SU-DHL-6 (cell line): ENCODE measurements at regions not wholly inside any gene's neighbourhood (a gene's known extent, or its start where the extent isn't known, plus 50 kb on each side); places are given as distances from the start of the nearest gene placed in this dataset.

Experiments used
- H2AFZ ChIP-seq: fragments of 200-600 bp; sonication (generic); 2 replicates; pipeline ENCODE4 v1.6.1; 2014; ENCODE audit warnings: low read depth, mild to moderate bottlenecking, moderate library complexity, mixed read lengths, antibody characterized with exemption, low read length; ENCODE audit not compliant: severe bottlenecking
- H3F3A ChIP-seq: fragments of 200-600 bp; shearing (Covaris generic); 2 replicates; pipeline ENCODE4 v1.6.0; 2016; ENCODE audit warnings: antibody characterized with exemption, mild to moderate bottlenecking; ENCODE audit not compliant: insufficient read depth
- H3K27ac ChIP-seq: fragments of 200-600 bp; sonication (generic); 2 replicates; pipeline ENCODE4 v1.5.1; 2016; ENCODE audit warnings: low read depth, mild to moderate bottlenecking, low read length, moderate library complexity, mixed read lengths
- H3K27me3 ChIP-seq: fragments of 200-600 bp; sonication (generic), shearing (Covaris generic); 2 replicates; pipeline ENCODE4 v1.6.0; 2014; ENCODE audit warnings: mild to moderate bottlenecking, low read length
- H3K36me3 ChIP-seq: fragments of 200-600 bp; sonication (generic); 2 replicates; pipeline ENCODE4 v1.6.1; 2014; ENCODE audit warnings: mild to moderate bottlenecking, low read length, mixed read lengths
- H3K4me2 ChIP-seq: fragments of 300-600, 200-600 bp; shearing (Covaris generic), sonication (generic); 2 replicates; pipeline ENCODE4 v1.6.0; 2014; ENCODE audit warnings: low read length, low read depth, mild to moderate bottlenecking; ENCODE audit not compliant: poor library complexity, severe bottlenecking
- H3K4me3 ChIP-seq: fragments of 200-600 bp; sonication (generic); 2 replicates; pipeline ENCODE4 v1.5.1; 2014; ENCODE audit warnings: antibody characterized with exemption, low read length, mild to moderate bottlenecking, mixed read lengths; ENCODE audit not compliant: insufficient read depth, poor library complexity, severe bottlenecking
- H3K79me2 ChIP-seq: fragments of 200-600 bp; sonication (generic); 2 replicates; pipeline ENCODE4 v1.6.1; 2014; ENCODE audit warnings: mild to moderate bottlenecking, low read length, moderate library complexity; ENCODE audit not compliant: insufficient read depth
- H3K9ac ChIP-seq: fragments of 200-600 bp; sonication (generic); 2 replicates; pipeline ENCODE4 v1.7.0; 2014; ENCODE audit warnings: mild to moderate bottlenecking, low read length
- H3K9me2 ChIP-seq: fragments of 200-600 bp; sonication (generic); replicated peaks from 2 replicates; pipeline ENCODE4 v1.6.1; 2014; ENCODE audit warnings: low read length; ENCODE audit not compliant: insufficient read depth
- H3K9me3 ChIP-seq: fragments of 200-600 bp; sonication (generic); 2 replicates; pipeline ENCODE4 v1.6.1; 2014; ENCODE audit warnings: low read length, mixed read lengths; ENCODE audit not compliant: insufficient read depth
- H4K20me1 ChIP-seq: fragments of 200-600 bp; sonication (generic); 2 replicates; pipeline ENCODE4 v1.6.1; 2014; ENCODE audit warnings: low read depth, mild to moderate bottlenecking, antibody characterized with exemption, low read length, moderate library complexity, mixed read lengths
- CTCF ChIP-seq: fragments of 200-600 bp; sonication (generic); IDR thresholded peaks from one replicate; pipeline ENCODE4 v1.5.1; 2017; ENCODE audit warnings: antibody characterized with exemption, mild to moderate bottlenecking, low read length, moderate library complexity; ENCODE audit not compliant: insufficient read depth, poor library complexity, severe bottlenecking
- EZH2phosphoT487 ChIP-seq: fragments of 200-600 bp; sonication (generic), shearing (Covaris generic); conservative IDR thresholded peaks from 2 replicates; pipeline ENCODE4 v1.6.1; 2018; ENCODE audit warnings: mild to moderate bottlenecking, antibody characterized with exemption, low read length, moderate library complexity, mixed read lengths

- H3F3A ChIP-seq: no peaks in the 10 kb centered on the region
- TF ChIP-seq EZH2phosphoT487 (no peak), CTCF (no peak)
- H4K20me1 ChIP-seq: no peaks in the 10 kb centered on the region
- H3K36me3 ChIP-seq: no peaks in the 10 kb centered on the region
- H3K9me2 ChIP-seq: no peaks in the 10 kb centered on the region
- H3K79me2 ChIP-seq: no peaks in the 10 kb centered on the region
- H2AFZ ChIP-seq: no peak overlapping the region
- H3K4me3 ChIP-seq: no peak overlapping the region
- no peak overlapping the region for H3K9ac ChIP-seq
- no peaks in the 10 kb centered on the region for H3K9me3 ChIP-seq
- H3K27ac ChIP-seq: no peak overlapping the region
- no peak overlapping the region for H3K4me2 ChIP-seq
- H3K27me3 ChIP-seq: no peaks in the 10 kb centered on the region
These were observed 226.0 kb downstream of the TOX3 start for GRCh38 chr16:52320930-52321439.

DNA sequence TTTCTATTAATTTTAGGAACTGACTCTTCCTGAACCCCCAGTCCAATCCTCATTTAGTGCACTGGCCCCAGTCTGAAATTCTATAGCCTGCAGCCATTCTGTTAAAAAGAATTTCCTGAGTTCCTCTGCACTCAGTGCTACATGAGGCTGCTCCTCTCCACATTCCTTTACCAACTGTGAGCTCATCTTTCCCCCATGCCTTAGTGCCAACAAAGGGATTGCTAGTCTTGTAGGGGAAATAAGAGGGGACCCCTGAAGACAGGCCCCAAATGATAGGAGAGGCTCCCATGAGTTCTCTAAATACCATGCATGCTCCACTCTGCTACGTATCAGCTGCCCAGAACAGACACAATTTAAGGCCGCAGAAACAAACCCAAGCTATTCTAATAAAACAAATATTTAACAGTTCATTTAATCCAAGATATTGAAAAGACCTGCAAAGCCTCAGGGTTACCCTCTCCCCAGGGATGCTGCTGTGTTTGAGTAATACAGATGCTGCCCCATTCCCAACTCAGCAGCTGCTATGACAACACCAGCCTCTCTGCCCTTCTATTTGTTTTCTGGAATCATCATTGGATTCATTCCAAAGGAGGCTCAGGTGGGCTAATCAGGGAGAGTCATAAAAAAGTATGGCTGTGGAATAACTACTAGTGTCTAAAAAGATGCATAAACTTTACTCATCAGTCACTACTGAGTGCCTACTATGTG, 228.5 kb downstream of the TOX3 start:
- Histone ChIP-seq H3K9ac (no peak overlapping the region), H3F3A (no peaks in the 10 kb centered on the region), H3K27ac (no peak overlapping the region), H3K79me2 (no peaks in the 10 kb centered on the region), H3K27me3 (no peaks in the 10 kb centered on the region), H3K9me3 (no peaks in the 10 kb centered on the region), H3K9me2 (no peaks in the 10 kb centered on the region), H3K36me3 (no peaks in the 10 kb centered on the region), H3K4me3 (no peak overlapping the region), H3K4me2 (no peak overlapping the region), H2AFZ (no peak overlapping the region), H4K20me1 (no peaks in the 10 kb centered on the region)
- TF ChIP-seq EZH2phosphoT487 (no peak), CTCF (no peak)

- H3K9me3 ChIP-seq: no peaks in the 10 kb centered on the region
- no peak overlapping the region for H3K4me3 ChIP-seq
- no peak overlapping the region for H3K27ac ChIP-seq
These were observed 230.7 kb downstream of the TOX3 start for GRCh38 chr16:52316241-52316640.

More at GRCh38 chr16:52316241-52316640, 230.7 kb downstream of the TOX3 start:
- no peaks in the 10 kb centered on the region for H3K9me2 ChIP-seq
- TF ChIP-seq EZH2phosphoT487: no peak
- no peak for TF ChIP-seq CTCF
- no peaks in the 10 kb centered on the region for H3K36me3 ChIP-seq
- H3K27me3 ChIP-seq: no peaks in the 10 kb centered on the region
- H2AFZ ChIP-seq: no peak overlapping the region
- H4K20me1 ChIP-seq: no peaks in the 10 kb centered on the region
- no peaks in the 10 kb centered on the region for H3K79me2 ChIP-seq
- H3K4me2 ChIP-seq: no peak overlapping the region
- no peak overlapping the region for H3K9ac ChIP-seq
- no peaks in the 10 kb centered on the region for H3F3A ChIP-seq
